Stimulated activated naive CD8-positive, alpha-beta T cell treated with anti-CD3 and anti-CD28 coated beads, Interleukin-15, amount 100 ng/mL, for 72 hours (primary cell): ENCODE measurements at regions not wholly inside any gene's neighbourhood (a gene's known extent, or its start where the extent isn't known, plus 50 kb on each side); places are given as distances from the start of the nearest gene placed in this dataset.
A peak's percentile ranks its signal among the peaks of the same experiment; 100 is the strongest.
"Not testable (repeated sequence)": the region's sequence is repeated elsewhere in the genome, so short reads cannot be mapped to it uniquely, and the experiment has no call there.

ENCODE experiments used
- ATAC-seq: fragments of 150-1000 bp; cut with Tn5 transposase; 2 replicates; pipeline ENCODE4 v1.10.0; 2021; ENCODE audit warnings: mild to moderate bottlenecking, moderate library complexity
- DNase-seq, 2 donors: peaks; one replicate each; pipeline ENCODE4 v3.0.0; 2021 to 2022
- H3K27ac Mint-ChIP-seq, 2 donors: one replicate each; pipeline ENCODE4 v1.8.0; 2022; ENCODE audit warnings: mild to moderate bottlenecking in 2 of 2, mixed read lengths in 2 of 2, moderate library complexity in 2 of 2
- H3K27me3 Mint-ChIP-seq: one replicate; pipeline ENCODE4 v1.8.0; 2022; ENCODE audit warnings: mixed read lengths
- H3K4me1 Mint-ChIP-seq: one replicate; pipeline ENCODE4 v1.8.0; 2022; ENCODE audit warnings: mild to moderate bottlenecking, mixed read lengths
- H3K4me3 Mint-ChIP-seq, 2 donors: one replicate each; pipeline ENCODE4 v1.8.0; 2022; ENCODE audit warnings: mild to moderate bottlenecking in 2 of 2, mixed read lengths in 2 of 2, moderate library complexity in 1 of 2
- H3K9me3 Mint-ChIP-seq, 2 donors: one replicate each; pipeline ENCODE4 v1.8.0; 2022; ENCODE audit warnings: mixed read lengths in 2 of 2

GRCh38 chr17:21532763-21533385 lies 156.7 kb downstream of the KCNJ12 start:
- H3K4me3 Mint-ChIP-seq = peak overlapping the region in 1 of 2 donors; percentile 30
- no peaks in the 10 kb centered on the region for H3K27me3 Mint-ChIP-seq
- no peak overlapping the region for H3K27ac Mint-ChIP-seq
- H3K9me3 Mint-ChIP-seq = peaks cover 8 to 10% of the 10 kb centered on the region in 2 donors
- H3K4me1 Mint-ChIP-seq = peaks cover 31% of the 10 kb centered on the region
- DNase-seq (peak in 1 of 2 donors; percentile 31), ATAC-seq (peak; percentile 92)

GRCh38 chr17:21535686-21536375 lies 156.5 kb upstream of the KCNJ18 start:
- H3K27me3 Mint-ChIP-seq = no peaks in the 10 kb centered on the region
- H3K4me1 Mint-ChIP-seq = peaks cover 53% of the 10 kb centered on the region
- H3K9me3 Mint-ChIP-seq = peaks cover 8 to 12% of the 10 kb centered on the region in 2 donors
- ATAC-seq (no peak), DNase-seq (no peak)
- no peak overlapping the region for H3K4me3 Mint-ChIP-seq
- H3K27ac Mint-ChIP-seq = no peak overlapping the region

- no peaks in the 10 kb centered on the region for H3K27me3 Mint-ChIP-seq
- ATAC-seq (no peak), DNase-seq (no peak)
- H3K27ac Mint-ChIP-seq = no peak overlapping the region
- no peak overlapping the region for H3K4me3 Mint-ChIP-seq
- peaks cover 51% of the 10 kb centered on the region for H3K4me1 Mint-ChIP-seq
- H3K9me3 Mint-ChIP-seq = peaks cover 8 to 12% of the 10 kb centered on the region in 2 donors
Measured at GRCh38 chr17:21537302-21537701, 155.0 kb upstream of the KCNJ18 start.

GRCh38 chr17:21538615-21539014 lies 153.7 kb upstream of the KCNJ18 start:
- Mint-ChIP-seq H3K9me3 (peaks cover 8 to 12% of the 10 kb centered on the region in 2 donors), H3K4me1 (peaks cover 37% of the 10 kb centered on the region), H3K27ac (no peak overlapping the region), H3K27me3 (no peaks in the 10 kb centered on the region), H3K4me3 (peak overlapping the region in 1 of 2 donors; percentile 53)
- ATAC-seq (peak; percentile 95), DNase-seq (no peak)

GRCh38 chr17:21539146-21539545 lies 153.2 kb upstream of the KCNJ18 start:
- no peak for DNase-seq
- ATAC-seq = peak; percentile 56
- Mint-ChIP-seq H3K27ac (no peak overlapping the region), H3K4me3 (peak overlapping the region in 1 of 2 donors; percentile 53), H3K27me3 (no peaks in the 10 kb centered on the region), H3K4me1 (peaks cover 32% of the 10 kb centered on the region), H3K9me3 (peaks cover 8 to 12% of the 10 kb centered on the region in 2 donors)

- no peaks in the 10 kb centered on the region for H3K27me3 Mint-ChIP-seq
- H3K9me3 Mint-ChIP-seq = peaks cover 8 to 12% of the 10 kb centered on the region in 2 donors
- DNase-seq = no peak
- no peak overlapping the region for H3K27ac Mint-ChIP-seq
- H3K4me1 Mint-ChIP-seq = peaks cover 33% of the 10 kb centered on the region
- no peak for ATAC-seq
- H3K4me3 Mint-ChIP-seq = no peak overlapping the region
Measured at GRCh38 chr17:21540502-21540901, 151.8 kb upstream of the KCNJ18 start.

GRCh38 chr17:21542070-21542469 lies 150.3 kb upstream of the KCNJ18 start:
- Mint-ChIP-seq H3K27me3 (no peaks in the 10 kb centered on the region), H3K4me1 (peaks cover 41% of the 10 kb centered on the region), H3K4me3 (no peak overlapping the region), H3K9me3 (peaks cover 7 to 10% of the 10 kb centered on the region in 2 donors), H3K27ac (peak overlapping the region in 1 of 2 donors; percentile 26)
- DNase-seq (no peak), ATAC-seq (no peak)

- Mint-ChIP-seq H3K4me3 (no peak overlapping the region), H3K4me1 (peaks cover 48% of the 10 kb centered on the region), H3K9me3 (peaks cover 0 to 1% of the 10 kb centered on the region in 2 donors), H3K27me3 (no peaks in the 10 kb centered on the region), H3K27ac (no peak overlapping the region)
- ATAC-seq (no peak), DNase-seq (no peak)
Measured at GRCh38 chr17:21542991-21543390, 149.3 kb upstream of the KCNJ18 start.

GRCh38 chr17:21545064-21545463 lies 147.3 kb upstream of the KCNJ18 start:
- DNase-seq (no peak), ATAC-seq (no peak)
- Mint-ChIP-seq H3K27me3 (no peaks in the 10 kb centered on the region), H3K9me3 (no peaks in the 10 kb centered on the region), H3K4me3 (no peak overlapping the region), H3K27ac (no peak overlapping the region), H3K4me1 (peaks cover 50% of the 10 kb centered on the region)

GRCh38 chr17:21548236-21548635 lies 144.1 kb upstream of the KCNJ18 start:
- no peaks in the 10 kb centered on the region for H3K9me3 Mint-ChIP-seq
- peaks cover 50% of the 10 kb centered on the region for H3K4me1 Mint-ChIP-seq
- H3K27me3 Mint-ChIP-seq = peaks cover 10% of the 10 kb centered on the region
- no peak for ATAC-seq
- peak overlapping the region in 1 of 2 donors; percentile 59 for H3K27ac Mint-ChIP-seq
- no peak for DNase-seq
- H3K4me3 Mint-ChIP-seq = peak overlapping the region; percentile 6 to 97

GRCh38 chr17:21549107-21549687 lies 143.1 kb upstream of the KCNJ18 start:
- ATAC-seq (peak; percentile 70), DNase-seq (peak; percentile 20 to 64)
- Mint-ChIP-seq H3K27ac (peak overlapping the region; percentile 96 to 99), H3K4me1 (peaks cover 50% of the 10 kb centered on the region), H3K9me3 (no peaks in the 10 kb centered on the region), H3K4me3 (peak overlapping the region; percentile 87 to 97), H3K27me3 (peaks cover 10% of the 10 kb centered on the region)

GRCh38 chr17:21550031-21550430 lies 142.3 kb upstream of the KCNJ18 start:
- ATAC-seq = peak; percentile 23
- H3K9me3 Mint-ChIP-seq = not testable (repeated sequence)
- Mint-ChIP-seq H3K27ac (peak overlapping the region; percentile 96 to 99), H3K27me3 (peaks cover 10% of the 10 kb centered on the region), H3K4me1 (peaks cover 42% of the 10 kb centered on the region), H3K4me3 (peak overlapping the region; percentile 87 to 97)
- DNase-seq = peak in 1 of 2 donors; percentile 57

- H3K27ac Mint-ChIP-seq = peak overlapping the region; percentile 92 to 96
- peaks cover 10% of the 10 kb centered on the region for H3K27me3 Mint-ChIP-seq
- H3K4me3 Mint-ChIP-seq = peak overlapping the region; percentile 87 to 97
- H3K4me1 Mint-ChIP-seq = peaks cover 33% of the 10 kb centered on the region
- ATAC-seq (peak; percentile 87), DNase-seq (peak; percentile 72 to 78)
- no peaks in the 10 kb centered on the region for H3K9me3 Mint-ChIP-seq
Measured at GRCh38 chr17:21551081-21551881, 141.0 kb upstream of the KCNJ18 start.

GRCh38 chr17:21558921-21559320 lies 133.4 kb upstream of the KCNJ18 start:
- not testable (repeated sequence) for H3K4me3 Mint-ChIP-seq, H3K27ac Mint-ChIP-seq, ATAC-seq, DNase-seq, H3K9me3 Mint-ChIP-seq, H3K4me1 Mint-ChIP-seq
- H3K27me3 Mint-ChIP-seq = peaks cover 14% of the 10 kb centered on the region

GRCh38 chr17:21564262-21564661 lies 128.1 kb upstream of the KCNJ18 start:
- DNase-seq = no peak
- Mint-ChIP-seq H3K27ac (no peak overlapping the region), H3K4me3 (no peak overlapping the region), H3K4me1 (no peaks in the 10 kb centered on the region), H3K9me3 (peaks cover 2% of the 10 kb centered on the region in 2 donors), H3K27me3 (peaks cover 20% of the 10 kb centered on the region)
- ATAC-seq = no peak
